HCT116 (cell line): ENCODE measurements at regions not wholly inside any gene's neighbourhood (a gene's known extent, or its start where the extent isn't known, plus 50 kb on each side); places are given as distances from the start of the nearest gene placed in this dataset.

ENCODE experiments used
- CTCF ChIP-seq, 3 experiments: fragments of 200-600 bp in 1 of 3; sonication (generic) in 1 of 3; IDR thresholded peaks in 2 of 3; conservative IDR thresholded peaks in 1 of 3; 2 replicates each; pipeline ENCODE4 v1.5.1; 2012 to 2017; ENCODE audit warnings: low read depth in 2 of 3, low read length in 2 of 3, antibody characterized with exemption in 1 of 3, borderline replicate concordance in 1 of 3, control low read depth in 1 of 3, mild to moderate bottlenecking in 1 of 3, mixed read lengths in 1 of 3, mixed run types in 1 of 3, moderate library complexity in 1 of 3; ENCODE audit not compliant: insufficient read depth in 1 of 3
- EZH2 ChIP-seq: fragments of 200-600 bp; sonication (generic); IDR thresholded peaks from 2 replicates; pipeline ENCODE4 v1.6.1; 2017; ENCODE audit warnings: antibody characterized with exemption, mixed run types
- EZH2phosphoT487 ChIP-seq: fragments of 200-600 bp; IDR thresholded peaks from 2 replicates; pipeline ENCODE4 v1.6.1; 2018; ENCODE audit warnings: antibody characterized with exemption, borderline replicate concordance
- POLR2AphosphoS5 ChIP-seq: IDR thresholded peaks from 2 replicates; pipeline ENCODE4 v1.6.1; 2011; ENCODE audit warnings: mild to moderate bottlenecking, low read depth, low read length, moderate library complexity
- SIN3A ChIP-seq: IDR thresholded peaks from 2 replicates; pipeline ENCODE4 v1.6.1; 2012; ENCODE audit warnings: low read depth

GRCh38 chr2:216292475-216292874 is 79.8 kb downstream of the MARCHF4 start:
- TF ChIP-seq POLR2AphosphoS5 (no peak), EZH2 (no peak), CTCF (IDR thresholded peaks at IDR 0.05 in 2 of 3, conservative IDR thresholded peaks at IDR 0.05 in 1 of 3; ENCODE audit: borderline replicate concordance in 1 of 3, insufficient read depth in 1 of 3, low read depth in 2 of 3, low read length in 2 of 3) (no peak), EZH2phosphoT487 (no peak), SIN3A (no peak)
